ENCODE measurements at regions not wholly inside any gene's neighbourhood (a gene's known extent, or its start where the extent isn't known, plus 50 kb on each side); places are given as distances from the start of the nearest gene placed in this dataset.

DNA sequence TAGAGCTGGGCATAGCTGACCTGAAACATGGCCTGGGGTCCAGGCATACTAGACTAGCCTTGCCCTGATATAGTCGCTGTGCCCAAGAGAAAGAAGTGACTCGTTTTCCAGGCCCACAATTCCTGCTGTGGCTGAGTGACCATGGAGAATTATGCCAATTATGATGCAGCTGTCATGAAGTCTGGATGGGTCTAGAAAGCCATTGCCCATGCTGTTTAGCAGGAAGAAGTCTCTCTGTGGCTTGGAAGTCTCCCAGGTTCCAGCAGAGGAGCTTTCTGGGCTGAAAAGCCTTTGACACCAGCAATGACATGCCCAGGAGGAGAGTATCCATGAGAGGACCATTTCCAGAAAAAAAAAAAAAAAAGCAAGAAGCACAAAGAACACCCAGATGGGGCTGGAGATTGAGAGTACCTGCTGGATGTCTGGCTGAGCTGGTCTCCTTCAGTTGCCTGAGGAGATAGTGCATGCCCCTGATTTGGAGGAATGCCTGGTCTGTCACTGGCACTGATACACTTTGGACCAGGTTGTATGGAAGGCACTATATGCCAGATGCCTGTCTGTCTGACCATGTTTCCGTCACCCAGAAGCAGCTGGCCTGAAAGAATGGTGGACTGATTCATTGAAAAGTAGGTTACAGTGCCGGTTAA, 128.0 kb upstream of the EPB41L4A start:
- Histone ChIP-seq H3K36me3 (ENCODE audit: control insufficient read depth, insufficient read depth, low read length) (no peaks in the 10 kb centered on the region), H3K27me3 (replicated peaks; ENCODE audit: control insufficient read depth, insufficient read depth, low read length) (no peaks in the 10 kb centered on the region), H3K4me1 (no peaks in the 10 kb centered on the region), H3K9me3 (peaks cover 3% of the 10 kb centered on the region; the same call in 1 of the 2 replicates), H3K4me3 (ENCODE audit: low read depth, low read length) (no peak overlapping the region)
- no peak for DNase-seq
- no peaks in the 10 kb centered on the region for H3K9me3 Mint-ChIP-seq (ENCODE audit: unreplicated experiment)
- intact Hi-C loops (cut with micrococcal nuclease; ENCODE audit: unreplicated experiment), result no loop called here
- CTCF ChIA-PET, result no interaction called here
- BruUV-seq (replicated peaks), result no TSS peak
- TF ChIP-seq, protein P1, sequence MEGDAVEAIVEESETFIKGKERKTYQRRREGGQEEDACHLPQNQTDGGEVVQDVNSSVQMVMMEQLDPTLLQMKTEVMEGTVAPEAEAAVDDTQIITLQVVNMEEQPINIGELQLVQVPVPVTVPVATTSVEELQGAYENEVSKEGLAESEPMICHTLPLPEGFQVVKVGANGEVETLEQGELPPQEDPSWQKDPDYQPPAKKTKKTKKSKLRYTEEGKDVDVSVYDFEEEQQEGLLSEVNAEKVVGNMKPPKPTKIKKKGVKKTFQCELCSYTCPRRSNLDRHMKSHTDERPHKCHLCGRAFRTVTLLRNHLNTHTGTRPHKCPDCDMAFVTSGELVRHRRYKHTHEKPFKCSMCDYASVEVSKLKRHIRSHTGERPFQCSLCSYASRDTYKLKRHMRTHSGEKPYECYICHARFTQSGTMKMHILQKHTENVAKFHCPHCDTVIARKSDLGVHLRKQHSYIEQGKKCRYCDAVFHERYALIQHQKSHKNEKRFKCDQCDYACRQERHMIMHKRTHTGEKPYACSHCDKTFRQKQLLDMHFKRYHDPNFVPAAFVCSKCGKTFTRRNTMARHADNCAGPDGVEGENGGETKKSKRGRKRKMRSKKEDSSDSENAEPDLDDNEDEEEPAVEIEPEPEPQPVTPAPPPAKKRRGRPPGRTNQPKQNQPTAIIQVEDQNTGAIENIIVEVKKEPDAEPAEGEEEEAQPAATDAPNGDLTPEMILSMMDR (IDR thresholded peaks at IDR 0.05; ENCODE audit: insufficient read depth in 1 of 2, low read depth in 1 of 2, low read length in 1 of 2, severe bottlenecking in 1 of 2, unreplicated experiment in 1 of 2), result no peak
- H3K27ac Mint-ChIP-seq (ENCODE audit: unreplicated experiment), result no peak overlapping the region
- H3K4me3 Mint-ChIP-seq (ENCODE audit: unreplicated experiment), result no peak overlapping the region
- POLR2A ChIA-PET, result interaction anchor here (0.6 kb wide), 1 partner anchor 326 kb away, joined by 3 read pairs; no protein-coding TSS in a partner anchor
- H3K36me3 Mint-ChIP-seq (ENCODE audit: insufficient read depth, unreplicated experiment), result no peaks in the 10 kb centered on the region
- no peaks in the 10 kb centered on the region for H3K4me1 Mint-ChIP-seq (ENCODE audit: low read depth, unreplicated experiment)
- H3K27me3 Mint-ChIP-seq (ENCODE audit: insufficient read depth, unreplicated experiment), result peaks cover 8% of the 10 kb centered on the region

- Mint-ChIP-seq H3K4me3 (ENCODE audit: unreplicated experiment) (no peak overlapping the region), H3K27me3 (ENCODE audit: insufficient read depth, unreplicated experiment) (peaks cover 6% of the 10 kb centered on the region), H3K4me1 (ENCODE audit: low read depth, unreplicated experiment) (no peaks in the 10 kb centered on the region), H3K36me3 (ENCODE audit: insufficient read depth, unreplicated experiment) (no peaks in the 10 kb centered on the region), H3K27ac (ENCODE audit: unreplicated experiment) (no peak overlapping the region), H3K9me3 (ENCODE audit: unreplicated experiment) (no peaks in the 10 kb centered on the region)
- no peak for DNase-seq
- Histone ChIP-seq H3K9me3 (peaks cover 3% of the 10 kb centered on the region; the same call in 1 of the 2 replicates), H3K4me1 (no peaks in the 10 kb centered on the region), H3K36me3 (ENCODE audit: control insufficient read depth, insufficient read depth, low read length) (no peaks in the 10 kb centered on the region), H3K4me3 (ENCODE audit: low read depth, low read length) (no peak overlapping the region), H3K27me3 (replicated peaks; ENCODE audit: control insufficient read depth, insufficient read depth, low read length) (no peaks in the 10 kb centered on the region)
- TF ChIP-seq, protein P1 (IDR thresholded peaks at IDR 0.05; ENCODE audit: insufficient read depth in 1 of 2, low read depth in 1 of 2, low read length in 1 of 2, severe bottlenecking in 1 of 2, unreplicated experiment in 1 of 2), result no peak
- BruUV-seq (replicated peaks), result no TSS peak
- intact Hi-C loops (cut with micrococcal nuclease; ENCODE audit: unreplicated experiment), result no loop called here
- ChIA-PET CTCF (no interaction called here), POLR2A (no interaction called here)
Observed at GRCh38 chr5:112548246-112548881, 129.3 kb upstream of the EPB41L4A start.

GRCh38 chr5:112549127-112549526, 130.1 kb upstream of the EPB41L4A start:
- Histone ChIP-seq H3K4me1 (no peaks in the 10 kb centered on the region), H3K4me3 (ENCODE audit: low read depth, low read length) (no peak overlapping the region), H3K27me3 (replicated peaks; ENCODE audit: control insufficient read depth, insufficient read depth, low read length) (no peaks in the 10 kb centered on the region), H3K36me3 (ENCODE audit: control insufficient read depth, insufficient read depth, low read length) (no peaks in the 10 kb centered on the region), H3K9me3 (peaks cover 3% of the 10 kb centered on the region; the same call in 1 of the 2 replicates)
- no peaks in the 10 kb centered on the region for H3K36me3 Mint-ChIP-seq (ENCODE audit: insufficient read depth, unreplicated experiment)
- H3K9me3 Mint-ChIP-seq (ENCODE audit: unreplicated experiment), result no peaks in the 10 kb centered on the region
- CTCF ChIA-PET, result no interaction called here
- no peaks in the 10 kb centered on the region for H3K4me1 Mint-ChIP-seq (ENCODE audit: low read depth, unreplicated experiment)
- no peak overlapping the region for H3K27ac Mint-ChIP-seq (ENCODE audit: unreplicated experiment)
- POLR2A ChIA-PET, result interaction anchor here (0.7 kb wide), 1 partner anchor 382 kb away, joined by 3 read pairs; no protein-coding TSS in a partner anchor
- no peak for DNase-seq
- intact Hi-C loops (cut with micrococcal nuclease; ENCODE audit: unreplicated experiment), result no loop called here
- H3K4me3 Mint-ChIP-seq (ENCODE audit: unreplicated experiment), result no peak overlapping the region
- H3K27me3 Mint-ChIP-seq (ENCODE audit: insufficient read depth, unreplicated experiment), result peaks cover 6% of the 10 kb centered on the region
- no TSS peak for BruUV-seq (replicated peaks)
- TF ChIP-seq, protein P1 (IDR thresholded peaks at IDR 0.05; ENCODE audit: insufficient read depth in 1 of 2, low read depth in 1 of 2, low read length in 1 of 2, severe bottlenecking in 1 of 2, unreplicated experiment in 1 of 2), result no peak
